ENCODE measurements at regions not wholly inside any gene's neighbourhood (a gene's known extent, or its start where the extent isn't known, plus 50 kb on each side); places are given as distances from the start of the nearest gene placed in this dataset.

GRCh38 chr5:10858945-10859344, 97.9 kb upstream of the DAP start:
- TF ChIP-seq CTCF (IDR thresholded peaks at IDR 0.05) (no peak), EZH2 (IDR thresholded peaks at IDR 0.05; ENCODE audit: borderline replicate concordance, insufficient read depth, low read depth, low read length, poor library complexity, severe bottlenecking) (no peak)
